ENCODE measurements at regions not wholly inside any gene's neighbourhood (a gene's known extent, or its start where the extent isn't known, plus 50 kb on each side); places are given as distances from the start of the nearest gene placed in this dataset.
"Not testable (repeated sequence)": the region's sequence is repeated elsewhere in the genome, so short reads cannot be mapped to it uniquely, and the experiment has no call there.

DNA sequence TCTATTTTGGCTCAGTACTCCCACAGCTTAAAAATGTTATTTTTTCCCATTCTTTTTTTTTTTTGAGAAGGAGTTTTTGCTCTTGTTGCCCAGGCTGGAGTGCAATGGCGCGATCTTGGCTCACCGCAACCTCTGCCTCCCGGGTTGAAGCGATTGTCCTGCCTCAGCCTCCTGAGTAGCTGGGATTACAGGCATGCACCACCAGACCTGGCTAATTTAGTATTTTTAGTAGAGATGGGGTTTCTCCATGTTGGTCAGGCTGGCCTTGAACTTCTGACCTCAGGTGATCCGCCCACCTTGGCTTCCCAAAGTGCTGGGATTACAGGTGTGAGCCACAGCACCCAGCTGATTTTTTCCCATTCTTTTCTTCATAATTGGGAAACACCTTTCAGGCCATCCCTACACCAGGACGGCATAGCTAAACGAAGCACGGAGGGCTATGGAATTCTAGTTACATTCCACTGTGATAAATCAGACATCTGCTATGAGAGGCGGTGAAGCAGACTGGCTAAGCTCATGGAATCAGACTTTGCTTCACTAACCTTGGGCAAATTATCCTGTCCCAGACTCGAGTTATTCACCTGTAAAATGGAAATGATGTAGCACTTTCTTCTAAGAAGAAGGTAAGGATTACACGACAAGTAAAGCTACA lies 68.7 kb upstream of the ZFAND5 start:
- not testable (repeated sequence) for H3K4me3 ChIP-seq (ENCODE audit: low read length in 3 of 3); H3K9me3 ChIP-seq (ENCODE audit: control insufficient read depth in 3 of 3, low read length in 3 of 3); H3K4me1 ChIP-seq (ENCODE audit: control insufficient read depth in 3 of 3, insufficient read depth in 3 of 3, low read length in 3 of 3); H3K36me3 ChIP-seq (ENCODE audit: control insufficient read depth in 3 of 3, insufficient read depth in 3 of 3, low read length in 3 of 3); H3K27ac ChIP-seq (ENCODE audit: low read depth, low read length); H3K9ac ChIP-seq (ENCODE audit: low read depth in 1 of 3, low read length in 3 of 3); H3K27me3 ChIP-seq (ENCODE audit: control insufficient read depth in 3 of 3, insufficient read depth in 3 of 3, low read length in 3 of 3)

DNA sequence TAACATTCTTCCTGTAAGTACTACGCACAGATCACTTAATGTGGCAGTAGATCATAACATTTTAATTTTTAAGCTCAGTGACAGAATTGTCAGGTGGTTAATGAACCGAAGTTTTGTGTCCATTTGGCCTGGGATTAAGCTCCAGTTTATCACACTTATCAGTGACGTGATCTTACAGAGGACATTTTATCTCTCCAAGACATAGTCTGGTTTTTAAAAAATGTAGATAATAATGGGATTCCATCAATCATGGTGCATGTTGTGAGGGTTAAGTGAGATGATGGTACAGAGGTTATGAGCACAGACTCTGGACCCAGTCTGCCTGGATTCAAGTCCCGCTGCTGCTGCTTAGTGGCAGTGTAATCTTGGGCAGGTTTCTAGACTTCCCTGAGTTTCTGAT lies 66.0 kb upstream of the ZFAND5 start:
- no peak overlapping the region for H3K27ac ChIP-seq (ENCODE audit: low read depth, low read length)
- no peak overlapping the region for H3K4me3 ChIP-seq (ENCODE audit: low read length in 3 of 3)

DNA sequence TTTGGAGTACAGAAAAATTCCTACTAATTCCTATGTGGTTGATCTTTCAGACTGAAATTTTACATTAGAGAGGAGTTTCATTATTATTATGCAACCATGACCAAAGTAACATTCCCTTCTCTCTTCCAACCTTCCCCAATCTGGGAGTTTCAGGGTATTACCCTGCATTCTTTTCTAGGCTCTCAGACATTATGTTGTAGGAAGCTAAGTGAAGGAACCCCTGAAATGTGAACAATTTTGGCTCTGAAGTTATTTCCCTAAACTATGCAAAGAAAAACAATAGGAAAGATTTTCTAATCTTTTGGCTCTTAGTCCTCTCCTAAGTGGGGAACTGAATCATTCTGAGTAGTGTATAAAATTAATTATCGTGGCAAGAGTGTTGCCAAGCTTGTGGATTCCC lies 63.3 kb upstream of the ZFAND5 start:
- Histone ChIP-seq H3K9ac (ENCODE audit: low read depth in 1 of 3, low read length in 3 of 3) (no peak overlapping the region), H3K36me3 (ENCODE audit: control insufficient read depth in 3 of 3, insufficient read depth in 3 of 3, low read length in 3 of 3) (no peaks in the 10 kb centered on the region), H3K9me3 (ENCODE audit: control insufficient read depth in 3 of 3, low read length in 3 of 3) (no peaks in the 10 kb centered on the region), H3K27ac (ENCODE audit: low read depth, low read length) (no peak overlapping the region), H3K27me3 (ENCODE audit: control insufficient read depth in 3 of 3, insufficient read depth in 3 of 3, low read length in 3 of 3) (no peaks in the 10 kb centered on the region), H3K4me1 (ENCODE audit: control insufficient read depth in 3 of 3, insufficient read depth in 3 of 3, low read length in 3 of 3) (no peaks in the 10 kb centered on the region), H3K4me3 (ENCODE audit: low read length in 3 of 3) (no peak overlapping the region)

More for the DNA sequence above, 66.0 kb upstream of the ZFAND5 start:
- Histone ChIP-seq H3K36me3 (ENCODE audit: control insufficient read depth in 3 of 3, insufficient read depth in 3 of 3, low read length in 3 of 3) (no peaks in the 10 kb centered on the region), H3K27me3 (ENCODE audit: control insufficient read depth in 3 of 3, insufficient read depth in 3 of 3, low read length in 3 of 3) (no peaks in the 10 kb centered on the region), H3K4me1 (ENCODE audit: control insufficient read depth in 3 of 3, insufficient read depth in 3 of 3, low read length in 3 of 3) (no peaks in the 10 kb centered on the region), H3K9ac (ENCODE audit: low read depth in 1 of 3, low read length in 3 of 3) (no peak overlapping the region), H3K9me3 (ENCODE audit: control insufficient read depth in 3 of 3, low read length in 3 of 3) (no peaks in the 10 kb centered on the region)

DNA sequence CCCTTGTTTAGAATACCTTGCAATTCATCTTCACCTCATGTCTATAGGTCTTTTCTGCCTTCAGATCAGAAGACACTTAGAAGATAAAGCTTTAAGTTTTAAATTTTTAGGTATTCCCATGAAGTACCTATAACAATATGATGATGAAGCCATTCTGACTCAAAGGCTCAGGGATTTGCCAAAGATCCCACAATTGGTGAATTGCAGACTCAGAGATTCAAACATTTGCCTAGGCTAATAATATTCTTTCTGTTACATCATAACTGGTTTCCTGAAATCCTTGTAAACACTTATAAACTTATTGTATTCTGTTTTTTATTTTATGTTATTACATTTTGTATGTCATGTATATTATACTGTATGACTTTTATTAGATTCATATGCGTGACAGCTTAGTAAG lies 62.8 kb upstream of the ZFAND5 start:
- Histone ChIP-seq H3K36me3 (ENCODE audit: control insufficient read depth in 3 of 3, insufficient read depth in 3 of 3, low read length in 3 of 3) (no peaks in the 10 kb centered on the region), H3K27me3 (ENCODE audit: control insufficient read depth in 3 of 3, insufficient read depth in 3 of 3, low read length in 3 of 3) (no peaks in the 10 kb centered on the region)

DNA sequence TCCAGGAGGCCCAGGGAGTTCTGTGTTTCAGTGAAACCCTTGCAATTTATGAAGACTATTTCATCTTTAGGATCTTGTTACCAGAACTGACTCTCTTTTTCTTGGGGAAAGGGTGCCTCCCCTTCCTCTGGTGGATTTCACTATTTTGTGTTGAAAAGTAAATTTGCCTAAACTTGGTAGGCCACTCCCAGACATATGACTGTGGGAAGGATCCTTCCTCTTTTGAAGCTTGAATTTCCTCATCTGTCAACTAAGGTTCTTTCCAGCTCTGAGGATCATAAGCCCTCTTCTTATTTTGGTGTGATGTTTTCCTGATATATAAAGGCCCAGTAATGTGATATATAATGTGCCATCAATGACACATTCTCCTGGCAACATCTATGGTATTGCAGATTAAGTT lies 59.1 kb upstream of the ZFAND5 start:
- Histone ChIP-seq H3K4me1 (ENCODE audit: control insufficient read depth in 3 of 3, insufficient read depth in 3 of 3, low read length in 3 of 3) (no peaks in the 10 kb centered on the region), H3K4me3 (ENCODE audit: low read length in 3 of 3) (no peak overlapping the region), H3K36me3 (ENCODE audit: control insufficient read depth in 3 of 3, insufficient read depth in 3 of 3, low read length in 3 of 3) (no peaks in the 10 kb centered on the region), H3K27ac (ENCODE audit: low read depth, low read length) (no peak overlapping the region), H3K9me3 (ENCODE audit: control insufficient read depth in 3 of 3, low read length in 3 of 3) (no peaks in the 10 kb centered on the region), H3K9ac (ENCODE audit: low read depth in 1 of 3, low read length in 3 of 3) (no peak overlapping the region), H3K27me3 (ENCODE audit: control insufficient read depth in 3 of 3, insufficient read depth in 3 of 3, low read length in 3 of 3) (no peaks in the 10 kb centered on the region)

More for the DNA sequence above, 62.8 kb upstream of the ZFAND5 start:
- H3K4me3 ChIP-seq (ENCODE audit: low read length in 3 of 3), result no peak overlapping the region
- H3K9ac ChIP-seq (ENCODE audit: low read depth in 1 of 3, low read length in 3 of 3), result no peak overlapping the region
- H3K4me1 ChIP-seq (ENCODE audit: control insufficient read depth in 3 of 3, insufficient read depth in 3 of 3, low read length in 3 of 3), result no peaks in the 10 kb centered on the region
- H3K9me3 ChIP-seq (ENCODE audit: control insufficient read depth in 3 of 3, low read length in 3 of 3), result no peaks in the 10 kb centered on the region
- no peak overlapping the region for H3K27ac ChIP-seq (ENCODE audit: low read depth, low read length)

DNA sequence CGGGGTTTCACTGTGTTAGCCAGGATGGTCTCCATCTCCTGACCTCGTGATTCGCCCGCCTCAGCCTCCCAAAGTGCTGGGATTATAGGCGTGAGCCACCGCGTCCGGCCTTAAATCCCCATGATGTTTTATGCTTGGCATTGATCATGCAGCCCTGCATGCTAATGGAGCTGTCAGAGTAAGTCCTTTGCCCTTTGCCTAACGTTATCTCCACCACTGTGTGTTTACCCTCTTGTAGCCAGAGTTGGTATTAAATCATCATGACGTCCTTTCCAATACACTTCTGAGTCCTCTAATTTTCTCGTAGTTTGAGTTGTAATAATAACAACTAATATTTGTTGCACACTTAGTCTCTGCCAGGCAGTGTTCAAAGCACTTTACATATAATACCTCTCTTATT lies 57.2 kb upstream of the ZFAND5 start:
- Histone ChIP-seq H3K9ac (ENCODE audit: low read depth in 1 of 3, low read length in 3 of 3) (no peak overlapping the region), H3K36me3 (ENCODE audit: control insufficient read depth in 3 of 3, insufficient read depth in 3 of 3, low read length in 3 of 3) (no peaks in the 10 kb centered on the region), H3K9me3 (ENCODE audit: control insufficient read depth in 3 of 3, low read length in 3 of 3) (no peaks in the 10 kb centered on the region), H3K27me3 (ENCODE audit: control insufficient read depth in 3 of 3, insufficient read depth in 3 of 3, low read length in 3 of 3) (no peaks in the 10 kb centered on the region), H3K27ac (ENCODE audit: low read depth, low read length) (no peak overlapping the region), H3K4me3 (ENCODE audit: low read length in 3 of 3) (no peak overlapping the region), H3K4me1 (ENCODE audit: control insufficient read depth in 3 of 3, insufficient read depth in 3 of 3, low read length in 3 of 3) (no peaks in the 10 kb centered on the region)

DNA sequence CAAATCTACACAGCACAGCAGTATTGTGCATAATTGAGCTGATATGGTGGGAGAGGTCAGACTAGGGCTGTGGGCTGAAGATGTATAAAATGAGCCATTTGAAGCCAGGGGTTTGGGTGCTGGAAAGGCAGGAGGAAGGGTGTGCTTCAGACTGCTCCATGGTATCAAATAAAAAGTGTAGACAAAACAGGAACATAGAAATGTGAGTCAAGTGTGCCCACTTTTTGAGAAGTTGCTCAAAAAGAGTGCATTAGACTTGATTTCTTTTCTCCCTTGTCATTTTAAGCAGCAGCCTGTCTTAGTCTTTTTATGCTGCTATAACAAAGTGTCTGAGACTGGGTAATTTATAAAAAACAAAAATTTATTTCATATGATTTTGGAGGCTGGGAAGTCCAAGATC lies 55.8 kb upstream of the ZFAND5 start:
- Histone ChIP-seq H3K4me1 (ENCODE audit: control insufficient read depth in 3 of 3, insufficient read depth in 3 of 3, low read length in 3 of 3) (no peaks in the 10 kb centered on the region), H3K9ac (ENCODE audit: low read depth in 1 of 3, low read length in 3 of 3) (no peak overlapping the region), H3K9me3 (ENCODE audit: control insufficient read depth in 3 of 3, low read length in 3 of 3) (no peaks in the 10 kb centered on the region), H3K27ac (ENCODE audit: low read depth, low read length) (no peak overlapping the region), H3K36me3 (ENCODE audit: control insufficient read depth in 3 of 3, insufficient read depth in 3 of 3, low read length in 3 of 3) (no peaks in the 10 kb centered on the region), H3K27me3 (ENCODE audit: control insufficient read depth in 3 of 3, insufficient read depth in 3 of 3, low read length in 3 of 3) (no peaks in the 10 kb centered on the region), H3K4me3 (ENCODE audit: low read length in 3 of 3) (no peak overlapping the region)

DNA sequence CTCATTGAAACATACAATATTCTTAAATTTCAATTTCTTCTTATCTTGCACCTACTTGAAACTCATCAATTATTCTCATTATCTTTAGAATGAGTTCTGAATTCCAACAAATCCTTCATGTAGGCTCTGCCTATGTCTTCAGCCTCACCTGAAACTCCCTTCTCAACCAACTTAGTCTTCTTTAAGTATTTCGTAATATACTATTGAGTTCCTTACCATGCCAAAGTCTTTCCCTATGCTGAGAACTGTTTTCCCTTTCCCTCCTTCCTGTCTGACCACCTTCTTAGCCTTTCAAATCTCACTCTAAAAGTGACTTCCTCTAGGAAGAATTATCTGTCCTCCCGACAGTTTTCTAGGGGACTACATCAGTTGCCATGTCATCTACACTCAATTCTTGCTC lies 50.9 kb upstream of the ZFAND5 start:
- H3K4me3 ChIP-seq (ENCODE audit: low read length in 3 of 3), result no peak overlapping the region
- H3K36me3 ChIP-seq (ENCODE audit: control insufficient read depth in 3 of 3, insufficient read depth in 3 of 3, low read length in 3 of 3), result no peaks in the 10 kb centered on the region
- H3K9me3 ChIP-seq (ENCODE audit: control insufficient read depth in 3 of 3, low read length in 3 of 3), result no peaks in the 10 kb centered on the region
- H3K9ac ChIP-seq (ENCODE audit: low read depth in 1 of 3, low read length in 3 of 3), result no peak overlapping the region
- H3K4me1 ChIP-seq (ENCODE audit: control insufficient read depth in 3 of 3, insufficient read depth in 3 of 3, low read length in 3 of 3), result no peaks in the 10 kb centered on the region
- no peak overlapping the region for H3K27ac ChIP-seq (ENCODE audit: low read depth, low read length)
- H3K27me3 ChIP-seq (ENCODE audit: control insufficient read depth in 3 of 3, insufficient read depth in 3 of 3, low read length in 3 of 3), result no peaks in the 10 kb centered on the region

DNA sequence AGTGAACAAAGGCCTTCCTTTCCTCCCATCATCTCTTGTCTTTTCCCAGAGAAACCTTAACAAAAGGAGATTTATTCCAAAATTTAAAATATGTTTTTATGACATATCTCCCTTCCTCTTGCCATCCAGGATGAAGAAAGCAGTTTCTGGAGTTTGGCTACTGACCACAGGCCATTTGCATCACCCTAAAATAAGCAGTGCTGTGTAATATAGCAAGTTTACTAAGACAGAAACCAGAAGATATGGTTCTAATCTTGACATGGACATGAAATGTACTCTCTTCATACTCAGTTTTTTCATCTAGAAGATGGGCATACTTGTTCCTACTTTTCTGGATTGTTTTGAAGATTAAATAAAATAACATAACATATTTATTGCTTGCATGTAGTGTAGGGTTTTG lies 50.2 kb upstream of the ZFAND5 start:
- no peak overlapping the region for H3K4me3 ChIP-seq (ENCODE audit: low read length in 3 of 3)
- H3K4me1 ChIP-seq (ENCODE audit: control insufficient read depth in 3 of 3, insufficient read depth in 3 of 3, low read length in 3 of 3), result no peaks in the 10 kb centered on the region
- H3K27me3 ChIP-seq (ENCODE audit: control insufficient read depth in 3 of 3, insufficient read depth in 3 of 3, low read length in 3 of 3), result no peaks in the 10 kb centered on the region
- H3K9ac ChIP-seq (ENCODE audit: low read depth in 1 of 3, low read length in 3 of 3), result no peak overlapping the region
- H3K27ac ChIP-seq (ENCODE audit: low read depth, low read length), result no peak overlapping the region
- no peaks in the 10 kb centered on the region for H3K36me3 ChIP-seq (ENCODE audit: control insufficient read depth in 3 of 3, insufficient read depth in 3 of 3, low read length in 3 of 3)
- no peaks in the 10 kb centered on the region for H3K9me3 ChIP-seq (ENCODE audit: control insufficient read depth in 3 of 3, low read length in 3 of 3)
